Transverse colon (tissue), 4 donors: ENCODE measurements at regions not wholly inside any gene's neighbourhood (a gene's known extent, or its start where the extent isn't known, plus 50 kb on each side); places are given as distances from the start of the nearest gene placed in this dataset.

ENCODE experiments used
- POLR2A ChIP-seq: fragments of 450-650 bp; IDR thresholded peaks from one replicate; pipeline ENCODE4 v1.6.1; 2016; ENCODE audit warnings: antibody characterized with exemption, mild to moderate bottlenecking, moderate library complexity
- POLR2AphosphoS5 ChIP-seq, 3 donors: sonication (generic); formaldehyde crosslinking; IDR thresholded peaks; one replicate each; pipeline ENCODE4 v1.6.1; 2016; ENCODE audit warnings: antibody characterized with exemption in 3 of 3
- TF ChIP-seq, protein P1 (sequence below), 5 experiments: fragments of 200-600 bp in 3 of 5; fragments of 450-650 bp in 2 of 5; sonication (generic) in 3 of 5; IDR thresholded peaks; 1 replicate in 2 of 5; 2 replicates in 3 of 5; pipeline ENCODE4 v1.5.1; 2016 to 2017; ENCODE audit warnings: antibody characterized with exemption in 5 of 5, inconsistent platforms in 3 of 5, mild to moderate bottlenecking in 2 of 5, moderate library complexity in 1 of 5

- TF ChIP-seq, protein P1, sequence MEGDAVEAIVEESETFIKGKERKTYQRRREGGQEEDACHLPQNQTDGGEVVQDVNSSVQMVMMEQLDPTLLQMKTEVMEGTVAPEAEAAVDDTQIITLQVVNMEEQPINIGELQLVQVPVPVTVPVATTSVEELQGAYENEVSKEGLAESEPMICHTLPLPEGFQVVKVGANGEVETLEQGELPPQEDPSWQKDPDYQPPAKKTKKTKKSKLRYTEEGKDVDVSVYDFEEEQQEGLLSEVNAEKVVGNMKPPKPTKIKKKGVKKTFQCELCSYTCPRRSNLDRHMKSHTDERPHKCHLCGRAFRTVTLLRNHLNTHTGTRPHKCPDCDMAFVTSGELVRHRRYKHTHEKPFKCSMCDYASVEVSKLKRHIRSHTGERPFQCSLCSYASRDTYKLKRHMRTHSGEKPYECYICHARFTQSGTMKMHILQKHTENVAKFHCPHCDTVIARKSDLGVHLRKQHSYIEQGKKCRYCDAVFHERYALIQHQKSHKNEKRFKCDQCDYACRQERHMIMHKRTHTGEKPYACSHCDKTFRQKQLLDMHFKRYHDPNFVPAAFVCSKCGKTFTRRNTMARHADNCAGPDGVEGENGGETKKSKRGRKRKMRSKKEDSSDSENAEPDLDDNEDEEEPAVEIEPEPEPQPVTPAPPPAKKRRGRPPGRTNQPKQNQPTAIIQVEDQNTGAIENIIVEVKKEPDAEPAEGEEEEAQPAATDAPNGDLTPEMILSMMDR (IDR thresholded peaks at IDR 0.05): no peak
- TF ChIP-seq POLR2AphosphoS5 (IDR thresholded peaks at IDR 0.05): no peak
- no peak for TF ChIP-seq POLR2A
These were observed 189.5 kb upstream of the PPP1R26 start for GRCh38 chr9:135290086-135290485.
